ENCODE measurements at regions not wholly inside any gene's neighbourhood (a gene's known extent, or its start where the extent isn't known, plus 50 kb on each side); places are given as distances from the start of the nearest gene placed in this dataset.

DNA sequence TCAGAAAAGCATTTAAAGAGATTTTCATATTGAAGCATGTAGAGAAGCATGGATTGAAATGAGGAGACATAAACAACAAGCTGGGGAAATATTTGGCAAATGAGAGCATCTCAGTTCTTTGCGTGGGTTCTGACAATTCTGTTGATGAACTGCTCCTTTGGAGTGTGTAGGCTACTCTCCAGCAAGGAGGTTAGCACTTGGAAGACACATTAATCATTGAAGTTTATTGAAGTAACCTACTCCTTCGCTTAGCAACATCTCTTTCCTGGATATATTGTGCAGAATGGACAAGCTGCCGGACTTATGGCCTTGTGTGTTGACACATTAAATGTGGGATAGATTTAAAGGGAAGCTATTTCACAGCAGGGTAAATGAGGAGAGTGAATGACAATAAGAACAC is 354.5 kb upstream of the VWC2 start:
- TF ChIP-seq, protein P1, sequence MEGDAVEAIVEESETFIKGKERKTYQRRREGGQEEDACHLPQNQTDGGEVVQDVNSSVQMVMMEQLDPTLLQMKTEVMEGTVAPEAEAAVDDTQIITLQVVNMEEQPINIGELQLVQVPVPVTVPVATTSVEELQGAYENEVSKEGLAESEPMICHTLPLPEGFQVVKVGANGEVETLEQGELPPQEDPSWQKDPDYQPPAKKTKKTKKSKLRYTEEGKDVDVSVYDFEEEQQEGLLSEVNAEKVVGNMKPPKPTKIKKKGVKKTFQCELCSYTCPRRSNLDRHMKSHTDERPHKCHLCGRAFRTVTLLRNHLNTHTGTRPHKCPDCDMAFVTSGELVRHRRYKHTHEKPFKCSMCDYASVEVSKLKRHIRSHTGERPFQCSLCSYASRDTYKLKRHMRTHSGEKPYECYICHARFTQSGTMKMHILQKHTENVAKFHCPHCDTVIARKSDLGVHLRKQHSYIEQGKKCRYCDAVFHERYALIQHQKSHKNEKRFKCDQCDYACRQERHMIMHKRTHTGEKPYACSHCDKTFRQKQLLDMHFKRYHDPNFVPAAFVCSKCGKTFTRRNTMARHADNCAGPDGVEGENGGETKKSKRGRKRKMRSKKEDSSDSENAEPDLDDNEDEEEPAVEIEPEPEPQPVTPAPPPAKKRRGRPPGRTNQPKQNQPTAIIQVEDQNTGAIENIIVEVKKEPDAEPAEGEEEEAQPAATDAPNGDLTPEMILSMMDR (conservative IDR thresholded peaks at IDR 0.05; ENCODE audit: control insufficient read depth, insufficient read depth, low read depth, low read length), result no peak
- no peak for DNase-seq (ENCODE audit: low read depth)
- no peak overlapping the region for H3K4me3 ChIP-seq (ENCODE audit: control insufficient read depth, low read depth, low read length)

DNA sequence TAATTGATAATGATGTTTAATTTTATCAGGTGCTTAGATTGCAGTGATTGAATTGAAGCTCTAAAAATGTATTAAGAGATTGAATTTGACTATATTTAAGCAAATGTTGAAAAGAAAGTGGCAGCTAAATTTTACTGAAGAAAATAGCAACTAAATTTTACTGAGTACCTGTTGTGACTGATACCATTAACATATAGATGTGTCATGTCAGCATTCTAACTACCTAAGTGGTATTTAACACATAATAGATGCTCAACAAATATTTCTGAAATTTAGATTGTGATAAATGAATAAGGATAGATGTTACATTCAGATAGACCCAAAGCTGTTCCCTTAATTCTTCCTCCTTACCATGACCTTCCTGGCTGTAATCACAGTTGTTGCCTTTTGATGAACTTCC is 350.9 kb upstream of the VWC2 start:
- no peak overlapping the region for H3K4me3 ChIP-seq (ENCODE audit: control insufficient read depth, low read depth, low read length)
- TF ChIP-seq, protein P1 (conservative IDR thresholded peaks at IDR 0.05; ENCODE audit: control insufficient read depth, insufficient read depth, low read depth, low read length), result no peak
- DNase-seq (ENCODE audit: low read depth), result no peak

DNA sequence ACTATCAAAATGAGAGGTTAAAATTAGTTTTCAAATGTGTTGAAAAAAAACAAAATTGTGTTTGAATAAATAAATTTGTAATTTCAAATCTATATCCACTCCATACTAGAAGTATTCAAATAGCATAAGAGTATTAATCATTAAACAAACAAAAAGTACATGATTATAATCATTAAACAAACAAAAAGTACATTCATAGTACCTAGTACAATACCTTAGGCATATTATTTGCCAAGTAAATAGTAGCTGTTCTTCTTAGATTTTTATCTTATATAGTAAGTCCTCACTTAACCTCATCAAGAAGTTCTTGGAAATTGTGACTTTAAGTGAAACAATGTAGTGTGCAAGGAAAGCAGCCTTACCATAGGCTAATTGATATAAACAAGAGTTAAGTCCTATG is 349.3 kb upstream of the VWC2 start:
- DNase-seq (ENCODE audit: low read depth), result no peak
- no peak overlapping the region for H3K4me3 ChIP-seq (ENCODE audit: control insufficient read depth, low read depth, low read length)
- TF ChIP-seq, protein P1 (conservative IDR thresholded peaks at IDR 0.05; ENCODE audit: control insufficient read depth, insufficient read depth, low read depth, low read length), result no peak

DNA sequence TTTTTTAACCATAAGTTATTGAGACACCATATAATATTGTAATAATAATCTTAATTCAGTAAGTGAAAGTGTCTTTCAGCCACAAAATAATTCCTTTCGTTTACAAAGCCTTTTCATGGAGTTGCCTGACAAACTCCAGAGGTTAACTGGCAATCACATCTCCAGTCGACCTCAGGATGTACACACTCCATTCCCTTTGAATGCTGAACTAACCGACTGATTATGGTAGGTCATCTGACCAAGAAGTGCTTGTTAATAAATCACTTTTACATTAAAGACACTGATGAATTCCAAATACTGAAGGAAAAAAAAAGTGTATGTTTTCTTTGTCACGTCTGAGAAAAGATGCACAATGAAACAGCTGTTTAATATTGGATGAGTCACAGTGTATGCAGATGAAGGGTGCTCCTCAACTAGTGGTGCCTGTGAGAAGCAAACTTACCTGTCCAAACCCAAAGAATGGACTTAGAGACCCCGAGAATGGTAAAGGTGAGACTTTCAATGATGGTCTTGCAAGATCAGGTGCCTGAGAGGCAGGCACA is 348.1 kb upstream of the VWC2 start:
- H3K4me3 ChIP-seq (ENCODE audit: control insufficient read depth, low read depth, low read length), result no peak overlapping the region
- no peak for DNase-seq (ENCODE audit: low read depth)
- TF ChIP-seq, protein P1 (conservative IDR thresholded peaks at IDR 0.05; ENCODE audit: control insufficient read depth, insufficient read depth, low read depth, low read length), result no peak

DNA sequence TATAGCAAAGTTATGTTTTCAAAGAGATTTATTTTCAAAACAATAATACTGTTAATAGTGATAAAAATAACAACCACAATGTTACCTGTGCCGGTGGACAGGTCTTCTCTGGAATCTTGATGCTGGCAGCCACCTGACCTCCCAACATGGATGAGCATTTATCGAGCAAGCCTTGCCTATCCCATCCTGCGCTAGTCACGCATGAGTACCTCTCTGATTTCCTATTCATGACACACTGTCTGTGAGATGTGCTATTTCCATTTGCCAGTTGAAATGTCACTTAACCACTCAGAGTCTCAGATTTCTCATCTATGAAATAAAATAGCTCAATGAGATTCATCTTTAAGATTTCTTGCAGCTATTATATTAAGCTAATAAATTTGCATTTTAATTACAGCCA is 341.2 kb upstream of the VWC2 start:
- TF ChIP-seq, protein P1 (conservative IDR thresholded peaks at IDR 0.05; ENCODE audit: control insufficient read depth, insufficient read depth, low read depth, low read length), result no peak
- DNase-seq (ENCODE audit: low read depth), result no peak
- no peak overlapping the region for H3K4me3 ChIP-seq (ENCODE audit: control insufficient read depth, low read depth, low read length)

DNA sequence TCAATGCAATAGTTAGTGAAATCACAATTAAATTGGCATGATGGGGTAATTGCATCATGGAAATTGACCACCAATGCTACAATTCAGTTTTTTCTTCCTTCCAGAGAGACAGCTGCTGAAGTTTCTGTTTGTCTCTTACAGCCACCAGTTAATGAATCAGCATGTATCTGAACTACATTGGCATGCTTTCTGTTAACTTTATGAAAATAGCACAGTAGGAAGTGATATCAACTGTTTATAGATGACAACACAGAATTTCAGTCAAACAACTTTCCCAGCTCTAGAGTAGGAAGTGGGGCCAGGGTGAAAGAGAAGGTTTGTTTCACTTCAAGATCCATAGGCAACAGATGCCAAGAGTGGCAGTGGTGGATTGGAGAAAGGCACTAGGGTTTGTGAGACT is 339.6 kb upstream of the VWC2 start:
- no peak for DNase-seq (ENCODE audit: low read depth)
- no peak overlapping the region for H3K4me3 ChIP-seq (ENCODE audit: control insufficient read depth, low read depth, low read length)
- TF ChIP-seq, protein P1 (conservative IDR thresholded peaks at IDR 0.05; ENCODE audit: control insufficient read depth, insufficient read depth, low read depth, low read length), result no peak

DNA sequence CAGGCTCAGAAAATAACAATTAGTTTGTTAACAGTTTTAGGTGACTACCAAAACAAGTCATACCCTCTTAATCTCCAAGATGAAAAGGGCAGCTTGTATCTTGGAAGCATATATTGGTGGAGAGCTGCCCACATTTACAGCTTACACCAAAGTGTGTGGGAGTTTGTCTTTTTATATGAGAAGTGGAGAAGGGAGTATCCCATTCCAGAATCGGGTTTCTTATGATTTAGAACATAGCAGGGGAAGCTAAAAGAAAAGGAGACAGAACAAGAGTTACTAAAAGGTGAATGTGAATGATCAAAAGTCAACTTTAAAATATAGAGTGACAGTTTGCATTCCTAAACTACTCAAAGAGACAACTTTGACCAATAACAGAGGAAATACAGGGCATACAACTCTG is 338.6 kb upstream of the VWC2 start:
- H3K4me3 ChIP-seq (ENCODE audit: control insufficient read depth, low read depth, low read length), result no peak overlapping the region
- DNase-seq (ENCODE audit: low read depth), result no peak
- TF ChIP-seq, protein P1 (conservative IDR thresholded peaks at IDR 0.05; ENCODE audit: control insufficient read depth, insufficient read depth, low read depth, low read length), result no peak

All from fibroblast of mammary gland (primary cell).